Stimulated activated naive CD8-positive, alpha-beta T cell treated with anti-CD3 and anti-CD28 coated beads, Interleukin-15, Interleukin-2, amounts not matched to agents 100 ng/mL and 50 ng/mL, for 24 hours (primary cell): ENCODE measurements at regions not wholly inside any gene's neighbourhood (a gene's known extent, or its start where the extent isn't known, plus 50 kb on each side); places are given as distances from the start of the nearest gene placed in this dataset.

Experiments used
- H3K27ac Mint-ChIP-seq: one replicate; pipeline ENCODE4 v1.8.0; 2021; ENCODE audit warnings: mild to moderate bottlenecking, mixed read lengths
- H3K27me3 Mint-ChIP-seq: one replicate; pipeline ENCODE4 v1.8.0; 2021; ENCODE audit warnings: mixed read lengths
- H3K36me3 Mint-ChIP-seq: one replicate; pipeline ENCODE4 v1.8.0; 2021; ENCODE audit warnings: low read depth, mixed read lengths
- H3K4me1 Mint-ChIP-seq: one replicate; pipeline ENCODE4 v1.8.0; 2021; ENCODE audit warnings: low read depth, mixed read lengths
- H3K4me3 Mint-ChIP-seq: one replicate; pipeline ENCODE4 v1.8.0; 2021; ENCODE audit warnings: mild to moderate bottlenecking, mixed read lengths
- H3K9me3 Mint-ChIP-seq: one replicate; pipeline ENCODE4 v1.8.0; 2021; ENCODE audit warnings: mixed read lengths

DNA sequence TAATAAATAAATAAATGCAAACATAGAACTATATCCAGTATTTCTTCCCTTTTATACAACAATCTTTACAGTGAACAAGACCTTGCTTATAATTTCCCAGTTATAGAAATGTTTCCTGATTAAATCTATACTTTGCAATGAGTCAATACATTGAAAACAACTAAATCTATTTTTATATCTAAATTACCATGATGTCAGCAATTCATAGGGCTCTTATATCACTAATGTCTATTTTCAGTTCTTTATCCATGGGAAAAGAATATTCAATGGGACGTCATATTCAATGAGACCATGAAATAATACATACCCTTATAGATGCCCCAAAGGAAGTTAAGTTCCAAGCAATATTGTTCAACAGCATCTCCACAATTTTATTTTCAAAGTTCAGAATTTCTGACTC, 359.9 kb downstream of the CASP12 start:
- Mint-ChIP-seq H3K4me3 (no peak overlapping the region), H3K27ac (no peak overlapping the region), H3K27me3 (no peaks in the 10 kb centered on the region), H3K9me3 (no peaks in the 10 kb centered on the region), H3K4me1 (no peaks in the 10 kb centered on the region), H3K36me3 (no peaks in the 10 kb centered on the region)

- Mint-ChIP-seq H3K4me3 (no peak overlapping the region), H3K36me3 (no peaks in the 10 kb centered on the region), H3K4me1 (no peaks in the 10 kb centered on the region), H3K27me3 (no peaks in the 10 kb centered on the region), H3K27ac (no peak overlapping the region), H3K9me3 (no peaks in the 10 kb centered on the region)
These were observed 364.0 kb downstream of the CASP12 start for GRCh38 chr11:104534278-104534677.

GRCh38 chr11:104531894-104532293, 366.4 kb downstream of the CASP12 start:
- no peaks in the 10 kb centered on the region for H3K36me3 Mint-ChIP-seq
- no peak overlapping the region for H3K4me3 Mint-ChIP-seq
- H3K27me3 Mint-ChIP-seq, result peaks cover 6% of the 10 kb centered on the region
- no peaks in the 10 kb centered on the region for H3K9me3 Mint-ChIP-seq
- no peak overlapping the region for H3K27ac Mint-ChIP-seq
- peaks cover 7% of the 10 kb centered on the region for H3K4me1 Mint-ChIP-seq

GRCh38 chr11:104531075-104531474, 367.1 kb upstream of the PDGFD start:
- H3K4me3 Mint-ChIP-seq, result no peak overlapping the region
- H3K27me3 Mint-ChIP-seq, result peaks cover 6% of the 10 kb centered on the region
- no peaks in the 10 kb centered on the region for H3K36me3 Mint-ChIP-seq
- no peak overlapping the region for H3K27ac Mint-ChIP-seq
- H3K9me3 Mint-ChIP-seq, result no peaks in the 10 kb centered on the region
- peaks cover 7% of the 10 kb centered on the region for H3K4me1 Mint-ChIP-seq

- peaks cover 6% of the 10 kb centered on the region for H3K27me3 Mint-ChIP-seq
- H3K36me3 Mint-ChIP-seq, result no peaks in the 10 kb centered on the region
- H3K4me1 Mint-ChIP-seq, result peaks cover 7% of the 10 kb centered on the region
- no peak overlapping the region for H3K4me3 Mint-ChIP-seq
- no peaks in the 10 kb centered on the region for H3K9me3 Mint-ChIP-seq
- H3K27ac Mint-ChIP-seq, result no peak overlapping the region
These were observed 366.0 kb upstream of the PDGFD start for GRCh38 chr11:104529906-104530305.

DNA sequence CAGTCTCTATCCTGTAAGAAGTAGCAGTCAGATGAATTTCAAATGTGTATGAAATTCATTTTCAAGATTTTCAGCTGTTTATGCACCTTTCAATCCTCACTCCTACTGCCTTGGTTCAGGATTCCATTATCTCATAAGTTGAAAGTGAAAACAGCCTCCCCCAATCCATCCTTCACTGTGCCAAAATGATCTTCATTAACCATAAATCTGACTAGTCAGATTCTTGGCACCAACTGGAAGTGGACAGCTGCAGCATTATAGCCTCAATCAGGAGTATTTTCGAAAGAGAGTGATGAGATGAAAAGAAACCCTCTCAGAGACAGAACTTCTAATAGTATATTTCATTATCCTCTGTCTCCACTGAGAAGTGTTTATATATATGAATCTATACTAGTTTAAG, 365.3 kb upstream of the PDGFD start:
- no peak overlapping the region for H3K27ac Mint-ChIP-seq
- H3K4me3 Mint-ChIP-seq, result no peak overlapping the region
- H3K36me3 Mint-ChIP-seq, result no peaks in the 10 kb centered on the region
- no peaks in the 10 kb centered on the region for H3K9me3 Mint-ChIP-seq
- peaks cover 7% of the 10 kb centered on the region for H3K4me1 Mint-ChIP-seq
- peaks cover 6% of the 10 kb centered on the region for H3K27me3 Mint-ChIP-seq

- H3K9me3 Mint-ChIP-seq, result no peaks in the 10 kb centered on the region
- peaks cover 7% of the 10 kb centered on the region for H3K4me1 Mint-ChIP-seq
- H3K27me3 Mint-ChIP-seq, result peaks cover 6% of the 10 kb centered on the region
- H3K4me3 Mint-ChIP-seq, result no peak overlapping the region
- no peaks in the 10 kb centered on the region for H3K36me3 Mint-ChIP-seq
- no peak overlapping the region for H3K27ac Mint-ChIP-seq
These were observed 362.1 kb upstream of the PDGFD start for GRCh38 chr11:104526006-104526405.

DNA sequence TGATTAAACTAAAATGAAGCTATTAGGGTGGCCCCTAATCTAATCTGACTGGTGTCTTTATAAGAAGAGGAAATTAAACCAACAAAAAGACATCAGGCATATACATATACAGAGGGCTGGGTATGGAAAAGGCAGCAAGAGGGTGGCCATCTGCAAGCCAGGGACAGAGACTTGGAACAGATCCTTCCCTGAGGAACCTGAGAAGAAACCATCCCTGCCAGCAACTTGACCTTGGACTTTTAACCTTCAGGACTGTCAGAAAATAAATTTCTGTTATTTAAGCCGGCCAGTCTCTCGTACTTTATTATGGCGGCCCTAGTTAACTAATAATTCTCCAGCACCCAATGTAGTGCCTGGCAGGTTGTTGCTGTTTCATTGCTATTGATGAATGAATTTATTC, 361.5 kb upstream of the PDGFD start:
- Mint-ChIP-seq H3K36me3 (no peaks in the 10 kb centered on the region), H3K4me1 (peaks cover 7% of the 10 kb centered on the region), H3K27me3 (peaks cover 6% of the 10 kb centered on the region), H3K9me3 (no peaks in the 10 kb centered on the region), H3K4me3 (no peak overlapping the region), H3K27ac (no peak overlapping the region)

- Mint-ChIP-seq H3K4me1 (peaks cover 7% of the 10 kb centered on the region), H3K9me3 (no peaks in the 10 kb centered on the region), H3K27ac (no peak overlapping the region), H3K4me3 (no peak overlapping the region), H3K36me3 (no peaks in the 10 kb centered on the region), H3K27me3 (peaks cover 6% of the 10 kb centered on the region)
These were observed 360.3 kb upstream of the PDGFD start for GRCh38 chr11:104524254-104524653.

GRCh38 chr11:104523611-104524010, 359.7 kb upstream of the PDGFD start:
- Mint-ChIP-seq H3K4me3 (no peak overlapping the region), H3K36me3 (no peaks in the 10 kb centered on the region), H3K4me1 (peaks cover 7% of the 10 kb centered on the region), H3K27me3 (peaks cover 6% of the 10 kb centered on the region), H3K9me3 (no peaks in the 10 kb centered on the region), H3K27ac (no peak overlapping the region)

GRCh38 chr11:104522650-104523049, 358.7 kb upstream of the PDGFD start:
- Mint-ChIP-seq H3K27ac (no peak overlapping the region), H3K4me3 (no peak overlapping the region), H3K4me1 (peaks cover 6% of the 10 kb centered on the region), H3K36me3 (no peaks in the 10 kb centered on the region), H3K27me3 (peaks cover 6% of the 10 kb centered on the region), H3K9me3 (no peaks in the 10 kb centered on the region)

- Mint-ChIP-seq H3K4me1 (peaks cover under 1% of the 10 kb centered on the region), H3K9me3 (no peaks in the 10 kb centered on the region), H3K36me3 (no peaks in the 10 kb centered on the region), H3K27me3 (peaks cover 1% of the 10 kb centered on the region), H3K4me3 (no peak overlapping the region), H3K27ac (no peak overlapping the region)
These were observed 358.2 kb upstream of the PDGFD start for GRCh38 chr11:104522123-104522522.

- Mint-ChIP-seq H3K27ac (no peak overlapping the region), H3K4me3 (no peak overlapping the region), H3K36me3 (no peaks in the 10 kb centered on the region), H3K27me3 (peaks cover 6% of the 10 kb centered on the region), H3K9me3 (no peaks in the 10 kb centered on the region), H3K4me1 (no peaks in the 10 kb centered on the region)
These were observed 346.2 kb upstream of the PDGFD start for GRCh38 chr11:104510169-104510568.

GRCh38 chr11:104490182-104490581, 326.2 kb upstream of the PDGFD start:
- Mint-ChIP-seq H3K27me3 (no peaks in the 10 kb centered on the region), H3K9me3 (peaks cover 19% of the 10 kb centered on the region), H3K4me1 (no peaks in the 10 kb centered on the region), H3K36me3 (no peaks in the 10 kb centered on the region), H3K4me3 (no peak overlapping the region), H3K27ac (no peak overlapping the region)

DNA sequence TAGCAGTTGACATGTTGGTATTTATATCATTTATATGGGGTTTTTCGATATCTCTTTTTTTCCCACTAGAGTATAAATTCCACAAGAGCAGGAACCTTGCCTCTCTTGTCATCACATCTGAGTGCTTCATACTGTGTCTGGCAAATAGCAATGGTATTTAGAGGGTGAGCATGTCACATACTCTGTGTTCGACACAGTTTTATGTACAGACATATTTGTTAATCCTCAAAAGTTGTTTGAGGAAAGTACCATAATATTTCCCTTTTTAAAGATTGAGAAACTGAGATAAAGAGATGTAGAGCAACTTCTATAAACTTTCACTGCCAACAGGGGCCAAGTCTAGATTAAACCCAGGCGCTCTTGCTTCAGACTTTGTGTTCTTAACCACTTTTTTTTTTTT, 324.6 kb upstream of the PDGFD start:
- peaks cover 19% of the 10 kb centered on the region for H3K9me3 Mint-ChIP-seq
- no peak overlapping the region for H3K27ac Mint-ChIP-seq
- no peaks in the 10 kb centered on the region for H3K4me1 Mint-ChIP-seq
- no peaks in the 10 kb centered on the region for H3K36me3 Mint-ChIP-seq
- H3K4me3 Mint-ChIP-seq, result no peak overlapping the region
- no peaks in the 10 kb centered on the region for H3K27me3 Mint-ChIP-seq

DNA sequence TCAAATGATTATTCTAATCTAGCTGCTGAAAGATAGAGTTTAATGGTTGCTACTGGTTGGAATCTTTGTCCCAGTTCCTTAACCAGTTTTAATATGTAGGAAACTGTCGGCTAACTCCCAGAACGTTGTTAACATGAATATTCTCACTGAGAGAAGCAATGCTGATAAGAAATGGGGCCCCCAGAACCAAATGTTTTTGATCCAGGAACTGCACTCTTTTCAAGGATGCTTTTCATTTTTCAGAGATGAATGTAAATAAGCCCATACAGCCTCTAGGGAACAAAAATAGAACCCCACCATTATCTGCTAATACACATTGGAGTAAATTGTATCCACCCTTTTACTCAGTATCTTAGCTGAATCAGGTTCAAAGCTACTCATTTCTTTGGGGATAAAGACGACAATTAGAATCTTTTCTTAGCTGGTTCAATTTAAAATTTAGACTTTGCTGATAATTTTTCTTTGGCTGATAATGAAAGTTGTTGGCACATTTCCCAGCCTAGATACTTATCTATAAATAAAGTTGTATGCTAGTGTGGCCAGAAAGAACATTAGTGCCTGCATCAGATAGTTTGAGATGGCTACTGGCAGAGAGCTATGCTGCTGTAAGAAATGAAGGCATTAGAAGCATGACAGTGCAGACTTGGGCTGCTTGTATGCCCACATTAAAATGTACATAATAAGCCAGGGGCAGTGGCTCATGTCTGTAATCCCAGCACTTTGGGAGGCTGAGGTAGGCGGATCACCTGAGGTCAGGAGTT, 323.3 kb upstream of the PDGFD start:
- Mint-ChIP-seq H3K27me3 (no peaks in the 10 kb centered on the region), H3K36me3 (no peaks in the 10 kb centered on the region)

More for the DNA sequence above, 323.3 kb upstream of the PDGFD start:
- Mint-ChIP-seq H3K9me3 (peaks cover 22% of the 10 kb centered on the region), H3K4me3 (no peak overlapping the region), H3K4me1 (no peaks in the 10 kb centered on the region), H3K27ac (no peak overlapping the region)
